Neuronal stem cell (in vitro differentiated cells): ENCODE measurements at regions not wholly inside any gene's neighbourhood (a gene's known extent, or its start where the extent isn't known, plus 50 kb on each side); places are given as distances from the start of the nearest gene placed in this dataset.

Experiments used
- DNase-seq: peaks from one replicate; pipeline ENCODE4 v3.0.0-alpha.2; 2013; ENCODE audit warnings: low spot score
- H2AFZ ChIP-seq: one replicate; pipeline ENCODE4 v1.6.1; 2013; ENCODE audit warnings: mild to moderate bottlenecking, low read length, inconsistent platforms
- H2AK5ac ChIP-seq: 2 replicates; pipeline ENCODE4 v1.6.1; 2013; ENCODE audit warnings: low read depth, mild to moderate bottlenecking, inconsistent platforms, low read length, moderate library complexity, mixed read lengths
- H2BK120ac ChIP-seq: 2 replicates; pipeline ENCODE4 v1.6.1; 2013; ENCODE audit warnings: low read depth, mild to moderate bottlenecking, inconsistent platforms, low read length, moderate library complexity, mixed read lengths
- H2BK12ac ChIP-seq: one replicate; pipeline ENCODE4 v1.6.1; 2013; ENCODE audit warnings: low read length, inconsistent platforms
- H2BK15ac ChIP-seq: 2 replicates; pipeline ENCODE4 v1.6.1; 2013; ENCODE audit warnings: mild to moderate bottlenecking, low read length, inconsistent platforms, mixed read lengths
- H2BK5ac ChIP-seq: one replicate; pipeline ENCODE4 v1.6.1; 2013; ENCODE audit warnings: inconsistent platforms, mild to moderate bottlenecking, low read length, moderate library complexity
- H3K14ac ChIP-seq: one replicate; pipeline ENCODE4 v1.6.1; 2013; ENCODE audit warnings: low read length, inconsistent platforms
- H3K18ac ChIP-seq: 2 replicates; pipeline ENCODE4 v1.6.1; 2013; ENCODE audit warnings: low read length, inconsistent platforms
- H3K23ac ChIP-seq: 2 replicates; pipeline ENCODE4 v1.6.1; 2013; ENCODE audit warnings: low read depth, mild to moderate bottlenecking, mixed read lengths, low read length, inconsistent platforms; ENCODE audit not compliant: poor library complexity
- H3K27ac ChIP-seq: replicated peaks from 3 replicates; pipeline ENCODE4 v1.5.1; 2013; ENCODE audit warnings: low read length, inconsistent platforms
- H3K27me3 ChIP-seq, 3 experiments: 2 replicates each; pipeline ENCODE4 v1.6.1; 2013; ENCODE audit warnings: low read length in 3 of 3, mild to moderate bottlenecking in 2 of 3, inconsistent platforms in 1 of 3, low read depth in 1 of 3, mixed read lengths in 1 of 3, moderate library complexity in 1 of 3; ENCODE audit not compliant: control insufficient read depth in 3 of 3, insufficient read depth in 3 of 3
- H3K36me3 ChIP-seq, 2 donors: replicated peaks in 1 of 2; 2 replicates each; pipeline ENCODE4 v1.6.1; 2013; ENCODE audit warnings: low read length in 2 of 2; ENCODE audit not compliant: control insufficient read depth in 2 of 2, insufficient read depth in 2 of 2
- H3K4ac ChIP-seq: 2 replicates; pipeline ENCODE4 v1.6.1; 2013; ENCODE audit warnings: inconsistent platforms, mild to moderate bottlenecking, low read length, moderate library complexity
- H3K4me1 ChIP-seq, 2 donors: 1 replicate in 1 of 2; 2 replicates in 1 of 2; pipeline ENCODE4 v1.6.1; 2013; ENCODE audit warnings: low read length in 2 of 2, low read depth in 1 of 2; ENCODE audit not compliant: control insufficient read depth in 2 of 2, insufficient read depth in 1 of 2
- H3K4me2 ChIP-seq: one replicate; pipeline ENCODE4 v1.6.1; 2013; ENCODE audit warnings: mild to moderate bottlenecking, low read length, inconsistent platforms; ENCODE audit not compliant: insufficient read depth, poor library complexity, severe bottlenecking
- H3K4me3 ChIP-seq, 2 donors: 2 replicates each; pipeline ENCODE4 v1.5.1; 2013; ENCODE audit warnings: low read length in 2 of 2, mild to moderate bottlenecking in 2 of 2, inconsistent platforms in 1 of 2, moderate library complexity in 1 of 2
- H3K79me1 ChIP-seq: one replicate; pipeline ENCODE4 v1.6.1; 2013; ENCODE audit warnings: low read depth, mild to moderate bottlenecking, inconsistent platforms, low read length, moderate library complexity
- H3K9ac ChIP-seq: one replicate; pipeline ENCODE4 v1.6.1; 2013; ENCODE audit warnings: mild to moderate bottlenecking, low read depth, low read length, inconsistent platforms; ENCODE audit not compliant: poor library complexity
- H3K9me3 ChIP-seq, 2 donors: replicated peaks in 1 of 2; 2 replicates each; pipeline versions ENCODE3 to v1.6.1; 2013; ENCODE audit warnings: low read length in 2 of 2, mild to moderate bottlenecking in 2 of 2, inconsistent platforms in 1 of 2, low read depth in 1 of 2, mixed read lengths in 1 of 2, moderate library complexity in 1 of 2; ENCODE audit not compliant: control insufficient read depth in 2 of 2, insufficient read depth in 1 of 2
- H4K8ac ChIP-seq: one replicate; pipeline ENCODE4 v1.6.1; 2013; ENCODE audit warnings: low read depth, mild to moderate bottlenecking, inconsistent platforms, low read length, moderate library complexity
- H4K91ac ChIP-seq: one replicate; pipeline ENCODE4 v1.6.1; 2013; ENCODE audit warnings: low read length, low read depth, mild to moderate bottlenecking, inconsistent platforms; ENCODE audit not compliant: poor library complexity
- WGBS, 2 donors: extraction: QIAGEN DNeasy Blood & Tissue Kit; methylation state at CpG; one replicate each; pipeline ENCODE4 v1.1.7; 2013; ENCODE audit warnings: missing lambda C conversion rate in 2 of 2, mixed read lengths in 1 of 2; ENCODE audit not compliant: insufficient read length in 2 of 2, insufficient replicate concordance in 1 of 2; ENCODE audit errors: extremely low coverage in 2 of 2; 5-methylcytosine and 5-hydroxymethylcytosine counted together

DNA sequence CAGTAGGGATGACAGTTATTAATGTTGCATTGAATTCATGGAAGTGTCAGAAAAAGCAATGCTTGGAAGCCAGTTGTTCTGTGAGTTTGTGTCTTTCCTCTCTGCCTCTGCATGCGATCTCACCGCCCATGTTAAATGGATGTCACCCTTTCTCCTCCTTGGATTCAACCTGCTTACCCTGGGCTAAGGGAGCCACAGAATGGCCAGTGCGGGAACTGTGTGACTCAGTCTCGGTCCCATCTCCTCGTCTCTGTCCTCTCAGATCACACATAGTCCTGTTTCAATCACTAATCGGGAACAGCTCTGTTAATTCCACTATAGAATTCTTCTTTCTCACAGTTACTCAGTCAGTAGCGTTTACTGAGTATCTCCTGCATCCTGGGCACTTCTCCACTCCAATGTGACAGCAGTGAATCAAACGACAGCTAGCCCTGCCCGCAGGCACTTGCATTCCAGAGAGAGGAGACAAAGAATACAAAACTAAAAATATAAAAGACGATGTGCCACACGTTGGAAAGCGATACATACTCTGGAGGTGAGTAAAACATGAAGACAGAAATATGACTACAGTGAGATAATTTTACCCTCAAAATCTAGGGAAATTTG, 53.6 kb upstream of the TLR3 start:
- H3K4me1 ChIP-seq = peaks cover 0 to 4% of the 10 kb centered on the region in 2 donors
- H3K27me3 ChIP-seq = no peaks in the 10 kb centered on the region
- H3K4ac ChIP-seq = no peak overlapping the region
- peaks cover 0 to 5% of the 10 kb centered on the region in 2 donors for H3K9me3 ChIP-seq
- no peak overlapping the region for H3K14ac ChIP-seq
- no peak overlapping the region for H2BK12ac ChIP-seq
- no peak overlapping the region for H3K18ac ChIP-seq
- H2AK5ac ChIP-seq = no peak overlapping the region
- no peak for DNase-seq
- H2BK5ac ChIP-seq = no peak overlapping the region
- no peak overlapping the region for H3K4me2 ChIP-seq
- H2AFZ ChIP-seq = no peak overlapping the region
- WGBS, 2 donors = no CpG with 5 or more reads among the region's 12 CpGs
- H2BK15ac ChIP-seq = no peak overlapping the region
- H3K36me3 ChIP-seq = no peaks in the 10 kb centered on the region
- H4K8ac ChIP-seq = no peak overlapping the region
- H3K23ac ChIP-seq = no peak overlapping the region
- H3K79me1 ChIP-seq = no peaks in the 10 kb centered on the region
- no peak overlapping the region for H2BK120ac ChIP-seq
- no peak overlapping the region for H3K4me3 ChIP-seq
- H3K9ac ChIP-seq = no peak overlapping the region
- no peak overlapping the region for H3K27ac ChIP-seq
- H4K91ac ChIP-seq = no peak overlapping the region

DNA sequence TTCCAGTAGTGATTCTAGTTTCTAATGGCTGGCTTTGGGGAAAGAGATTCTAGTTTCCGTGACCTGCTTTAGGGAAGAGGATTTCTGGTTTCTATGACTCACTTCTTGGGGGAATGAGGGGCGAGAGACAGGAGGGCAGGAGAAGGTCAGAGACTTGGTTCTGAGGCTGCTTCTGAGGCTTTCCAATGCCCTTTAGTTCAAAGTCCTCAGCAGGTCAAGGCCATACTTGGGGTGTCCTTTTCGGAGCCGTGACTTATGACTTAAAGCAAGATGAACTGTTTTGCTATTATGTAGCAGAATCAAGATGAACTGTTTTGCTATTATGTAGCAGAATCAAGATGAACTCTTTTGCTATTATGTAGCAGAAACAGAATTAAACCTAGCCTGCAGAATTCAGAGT, 52.2 kb upstream of the TLR3 start:
- Histone ChIP-seq H3K4me3 (no peak overlapping the region), H3K27me3 (no peaks in the 10 kb centered on the region)
- WGBS, 2 donors = no CpG with 5 or more reads among the region's 4 CpGs

DNA sequence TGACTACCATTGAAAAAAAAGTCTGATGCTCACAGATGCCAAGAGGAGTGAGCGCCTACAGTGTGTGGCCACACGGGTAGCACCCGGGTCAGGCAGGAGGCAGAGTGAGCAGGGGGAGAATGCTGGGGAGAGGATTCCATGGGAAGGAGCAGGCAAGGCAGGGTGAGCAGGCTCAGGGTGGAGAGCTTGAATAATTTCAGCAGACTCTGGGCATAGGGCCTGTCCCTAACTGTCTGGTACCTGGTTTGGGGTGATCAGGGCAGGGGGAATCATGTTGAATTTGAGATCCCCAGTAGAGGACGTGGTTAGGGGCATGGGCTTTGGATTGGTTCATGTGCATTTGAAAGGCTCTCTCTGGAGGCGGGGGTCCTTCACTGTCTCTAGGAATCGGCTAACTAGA, 51.2 kb upstream of the TLR3 start:
- H3K9me3 ChIP-seq = peaks cover 0 to 5% of the 10 kb centered on the region in 2 donors

More for the DNA sequence above, 52.2 kb upstream of the TLR3 start:
- Histone ChIP-seq H2BK5ac (no peak overlapping the region), H2AK5ac (no peak overlapping the region), H3K18ac (no peak overlapping the region), H2BK15ac (no peak overlapping the region), H4K8ac (no peak overlapping the region), H2BK120ac (no peak overlapping the region), H3K14ac (no peak overlapping the region), H2BK12ac (no peak overlapping the region), H4K91ac (no peak overlapping the region), H3K36me3 (no peaks in the 10 kb centered on the region), H3K23ac (no peak overlapping the region), H3K79me1 (no peaks in the 10 kb centered on the region), H3K4ac (no peak overlapping the region), H3K4me1 (peaks cover 0 to 5% of the 10 kb centered on the region in 2 donors), H2AFZ (no peak overlapping the region), H3K9me3 (peaks cover 0 to 5% of the 10 kb centered on the region in 2 donors), H3K4me2 (no peak overlapping the region), H3K27ac (no peak overlapping the region), H3K9ac (no peak overlapping the region)
- no peak for DNase-seq

DNA sequence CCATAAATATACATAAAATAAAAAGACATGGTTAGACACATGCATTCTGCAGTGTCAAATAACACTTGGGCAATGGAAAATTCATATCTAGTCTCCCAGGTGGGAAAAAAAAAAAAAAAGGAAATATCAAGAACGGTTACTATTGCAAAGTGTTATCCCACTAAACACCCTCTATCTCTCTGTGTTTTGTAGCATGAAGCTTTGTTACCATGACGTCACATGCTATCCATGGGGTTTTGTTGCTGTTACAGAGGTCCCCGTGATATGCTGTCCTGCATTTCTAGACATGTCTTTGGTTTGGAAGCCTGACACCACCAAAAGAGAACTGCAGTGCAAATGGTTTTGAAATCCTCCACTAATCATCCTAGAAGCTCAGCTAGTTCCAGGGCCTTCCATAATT, 50.7 kb upstream of the TLR3 start:
- Histone ChIP-seq H3K14ac (no peak overlapping the region), H3K36me3 (no peaks in the 10 kb centered on the region), H3K9me3 (peaks cover 0 to 5% of the 10 kb centered on the region in 2 donors), H3K4me1 (peaks cover 0 to 5% of the 10 kb centered on the region in 2 donors), H2BK120ac (no peak overlapping the region), H2BK12ac (no peak overlapping the region), H4K91ac (no peak overlapping the region), H2BK5ac (no peak overlapping the region), H3K27ac (no peak overlapping the region), H2AFZ (no peak overlapping the region), H3K18ac (no peak overlapping the region), H2AK5ac (no peak overlapping the region), H3K27me3 (no peaks in the 10 kb centered on the region), H3K23ac (no peak overlapping the region), H3K4me2 (no peak overlapping the region), H4K8ac (no peak overlapping the region), H3K79me1 (no peaks in the 10 kb centered on the region), H2BK15ac (no peak overlapping the region), H3K4me3 (no peak overlapping the region), H3K9ac (no peak overlapping the region), H3K4ac (no peak overlapping the region)
- WGBS, 2 donors = no CpG with 5 or more reads among the region's 3 CpGs
- DNase-seq = no peak

More for the DNA sequence above, 51.2 kb upstream of the TLR3 start:
- DNase-seq = no peak
- Histone ChIP-seq H3K18ac (peak overlapping the region; percentile 84), H3K27ac (no peak overlapping the region), H3K23ac (no peak overlapping the region), H3K14ac (no peak overlapping the region), H2BK120ac (no peak overlapping the region), H2AK5ac (no peak overlapping the region), H2AFZ (no peak overlapping the region), H2BK12ac (no peak overlapping the region), H3K4ac (no peak overlapping the region), H3K4me3 (no peak overlapping the region), H3K27me3 (no peaks in the 10 kb centered on the region), H2BK15ac (peak overlapping the region; percentile 69), H2BK5ac (no peak overlapping the region), H3K79me1 (no peaks in the 10 kb centered on the region), H4K91ac (no peak overlapping the region), H3K4me1 (peaks cover 0 to 5% of the 10 kb centered on the region in 2 donors), H3K36me3 (no peaks in the 10 kb centered on the region), H4K8ac (no peak overlapping the region), H3K4me2 (no peak overlapping the region), H3K9ac (no peak overlapping the region)
- no CpG with 5 or more reads among the region's 6 CpGs for WGBS, 2 donors
